ENCODE measurements at regions not wholly inside any gene's neighbourhood (a gene's known extent, or its start where the extent isn't known, plus 50 kb on each side); places are given as distances from the start of the nearest gene placed in this dataset.

GRCh38 chr2:39615675-39616074, 50.0 kb upstream of the TMEM178A start:
- no peak for DNase-seq (ENCODE audit: low read depth in 1 of 2, low spot score in 1 of 2)
